HG02938 (cell line): ENCODE measurements at regions not wholly inside any gene's neighbourhood (a gene's known extent, or its start where the extent isn't known, plus 50 kb on each side); places are given as distances from the start of the nearest gene placed in this dataset.
"Not testable (repeated sequence)": the region's sequence is repeated elsewhere in the genome, so short reads cannot be mapped to it uniquely, and the experiment has no call there.

Experiments used
- ATAC-seq: cut with Tn5 transposase; IDR thresholded peaks from one replicate; pipeline ENCODE4 v1.9.1; 2021; ENCODE audit warnings: mild to moderate bottlenecking, moderate library complexity; ENCODE audit not compliant: unreplicated experiment

GRCh38 chr2:194602750-194603149, 1054.3 kb upstream of the SLC39A10 start:
- ATAC-seq: no peak

- ATAC-seq: no peak
These were observed 1065.8 kb upstream of the SLC39A10 start for GRCh38 chr2:194591192-194591591.

GRCh38 chr2:194587739-194588270, 1069.2 kb upstream of the SLC39A10 start:
- no peak for ATAC-seq

GRCh38 chr2:194567661-194568017, 1089.4 kb upstream of the SLC39A10 start:
- ATAC-seq: peak; percentile 56

GRCh38 chr2:194566907-194567660, 1089.9 kb upstream of the SLC39A10 start:
- peak; percentile 91 for ATAC-seq

GRCh38 chr2:194564422-194564821, 1092.6 kb upstream of the SLC39A10 start:
- ATAC-seq: no peak

GRCh38 chr2:194562329-194562728, 1094.7 kb upstream of the SLC39A10 start:
- ATAC-seq: no peak

- no peak for ATAC-seq
These were observed 1097.1 kb upstream of the SLC39A10 start for GRCh38 chr2:194559964-194560363.

- ATAC-seq: no peak
These were observed 1097.5 kb upstream of the SLC39A10 start for GRCh38 chr2:194559523-194559922.

- no peak for ATAC-seq
These were observed 1099.0 kb upstream of the SLC39A10 start for GRCh38 chr2:194557993-194558392.

- ATAC-seq: no peak
These were observed 1100.4 kb upstream of the SLC39A10 start for GRCh38 chr2:194556629-194557028.

- ATAC-seq: no peak
These were observed 1103.0 kb upstream of the SLC39A10 start for GRCh38 chr2:194553980-194554379.

GRCh38 chr2:194550702-194551101, 1106.3 kb upstream of the SLC39A10 start:
- no peak for ATAC-seq

- ATAC-seq: no peak
These were observed 1107.6 kb upstream of the SLC39A10 start for GRCh38 chr2:194549387-194549786.

- ATAC-seq: peak; percentile 56
These were observed 1111.0 kb upstream of the SLC39A10 start for GRCh38 chr2:194545978-194546377.

- no peak for ATAC-seq
These were observed 1117.6 kb upstream of the SLC39A10 start for GRCh38 chr2:194539425-194539824.

- ATAC-seq: no peak
These were observed 1130.9 kb upstream of the SLC39A10 start for GRCh38 chr2:194526121-194526520.

- ATAC-seq: no peak
These were observed 1142.7 kb upstream of the SLC39A10 start for GRCh38 chr2:194514281-194514680.

GRCh38 chr2:194511070-194511469, 1146.0 kb upstream of the SLC39A10 start:
- ATAC-seq: not testable (repeated sequence)

- not testable (repeated sequence) for ATAC-seq
These were observed 1152.2 kb upstream of the SLC39A10 start for GRCh38 chr2:194504876-194505275.

GRCh38 chr2:194495046-194495445, 1162.0 kb upstream of the SLC39A10 start:
- ATAC-seq: no peak

- ATAC-seq: no peak
These were observed 1162.6 kb upstream of the SLC39A10 start for GRCh38 chr2:194494401-194494800.
